ENCODE measurements at regions not wholly inside any gene's neighbourhood (a gene's known extent, or its start where the extent isn't known, plus 50 kb on each side); places are given as distances from the start of the nearest gene placed in this dataset.

DNA sequence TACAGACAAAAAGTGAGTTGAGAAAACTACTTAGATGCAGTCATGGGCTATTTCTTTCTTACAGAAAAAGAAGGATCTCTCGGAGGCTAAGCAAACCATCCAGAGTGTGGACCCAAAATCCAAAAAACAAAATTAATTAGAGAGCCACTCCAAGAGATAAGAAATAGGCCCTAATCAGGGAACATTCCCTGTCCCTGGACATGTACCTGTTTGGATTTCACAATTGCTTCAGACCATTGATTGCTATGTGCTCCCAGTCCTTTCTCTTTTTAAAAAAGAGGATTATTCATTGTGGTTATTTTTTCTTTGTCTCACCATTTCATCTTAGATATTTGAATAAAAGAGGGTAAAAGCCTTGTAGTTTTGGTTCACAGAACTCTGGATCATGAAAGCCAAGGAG is 549.9 kb downstream of the ETNK1 start:
- no peak overlapping the region for H3K4me3 ChIP-seq
- no peaks in the 10 kb centered on the region for H3K27me3 ChIP-seq
- no peak overlapping the region for H3K27ac ChIP-seq
- H3K4me1 ChIP-seq, result no peaks in the 10 kb centered on the region
- in situ Hi-C loops (cut with MboI; ENCODE audit: low sequenced_read_pairs in 4 of 4), result no loop called here
- ATAC-seq (no peak), DNase-seq (no peak)
- no peak for TF ChIP-seq POLR2A (IDR thresholded peaks at IDR 0.05)
- TF ChIP-seq, protein P1, sequence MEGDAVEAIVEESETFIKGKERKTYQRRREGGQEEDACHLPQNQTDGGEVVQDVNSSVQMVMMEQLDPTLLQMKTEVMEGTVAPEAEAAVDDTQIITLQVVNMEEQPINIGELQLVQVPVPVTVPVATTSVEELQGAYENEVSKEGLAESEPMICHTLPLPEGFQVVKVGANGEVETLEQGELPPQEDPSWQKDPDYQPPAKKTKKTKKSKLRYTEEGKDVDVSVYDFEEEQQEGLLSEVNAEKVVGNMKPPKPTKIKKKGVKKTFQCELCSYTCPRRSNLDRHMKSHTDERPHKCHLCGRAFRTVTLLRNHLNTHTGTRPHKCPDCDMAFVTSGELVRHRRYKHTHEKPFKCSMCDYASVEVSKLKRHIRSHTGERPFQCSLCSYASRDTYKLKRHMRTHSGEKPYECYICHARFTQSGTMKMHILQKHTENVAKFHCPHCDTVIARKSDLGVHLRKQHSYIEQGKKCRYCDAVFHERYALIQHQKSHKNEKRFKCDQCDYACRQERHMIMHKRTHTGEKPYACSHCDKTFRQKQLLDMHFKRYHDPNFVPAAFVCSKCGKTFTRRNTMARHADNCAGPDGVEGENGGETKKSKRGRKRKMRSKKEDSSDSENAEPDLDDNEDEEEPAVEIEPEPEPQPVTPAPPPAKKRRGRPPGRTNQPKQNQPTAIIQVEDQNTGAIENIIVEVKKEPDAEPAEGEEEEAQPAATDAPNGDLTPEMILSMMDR (IDR thresholded peaks at IDR 0.05 in 4 of 5, conservative IDR thresholded peaks at IDR 0.05 in 1 of 5), result no peak
- intact Hi-C loops (cut with DNase I; ENCODE audit: low total_unique reads), result no loop called here
- no peaks in the 10 kb centered on the region for H3K36me3 ChIP-seq
- H3K9me3 ChIP-seq, result no peaks in the 10 kb centered on the region

DNA sequence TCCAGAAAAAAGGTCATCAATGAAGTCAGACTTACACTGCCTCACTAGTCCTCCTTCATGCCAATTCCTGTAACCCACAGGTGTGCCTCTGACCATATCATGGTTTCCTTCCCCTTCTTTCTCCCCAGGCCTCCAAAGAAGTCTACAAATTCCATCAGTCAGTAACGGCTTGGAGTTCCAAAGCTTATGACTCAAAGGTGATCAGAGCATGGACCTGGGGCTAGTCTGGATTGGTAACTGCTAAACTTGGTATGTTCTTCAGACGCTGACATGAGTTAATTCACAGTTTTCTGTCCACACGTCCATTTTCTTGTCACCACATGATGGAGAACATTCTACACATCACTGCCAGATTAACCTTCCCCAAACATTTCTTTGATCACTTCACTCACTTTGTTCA is 560.4 kb downstream of the ETNK1 start:
- H3K36me3 ChIP-seq, result no peaks in the 10 kb centered on the region
- TF ChIP-seq POLR2A (IDR thresholded peaks at IDR 0.05), result no peak
- TF ChIP-seq, protein P1 (IDR thresholded peaks at IDR 0.05 in 4 of 5, conservative IDR thresholded peaks at IDR 0.05 in 1 of 5), result no peak

GRCh38 chr12:23186950-23187349 is 562.0 kb downstream of the ETNK1 start:
- Histone ChIP-seq H3K4me3 (no peak overlapping the region), H3K9me3 (no peaks in the 10 kb centered on the region), H3K27me3 (no peaks in the 10 kb centered on the region), H3K27ac (no peak overlapping the region), H3K36me3 (no peaks in the 10 kb centered on the region), H3K4me1 (no peaks in the 10 kb centered on the region)
- no peak for DNase-seq
- no peak for ATAC-seq
- in situ Hi-C loops (cut with MboI; ENCODE audit: low sequenced_read_pairs in 4 of 4), result no loop called here
- no peak for TF ChIP-seq POLR2A (IDR thresholded peaks at IDR 0.05)
- TF ChIP-seq, protein P1 (IDR thresholded peaks at IDR 0.05 in 4 of 5, conservative IDR thresholded peaks at IDR 0.05 in 1 of 5), result no peak
- intact Hi-C loops (cut with DNase I; ENCODE audit: low total_unique reads), result no loop called here

More for the DNA sequence above, 560.4 kb downstream of the ETNK1 start:
- in situ Hi-C loops (cut with MboI; ENCODE audit: low sequenced_read_pairs in 4 of 4) (no loop called here), intact Hi-C loops (cut with DNase I; ENCODE audit: low total_unique reads) (no loop called here)
- H3K9me3 ChIP-seq, result no peaks in the 10 kb centered on the region
- DNase-seq, result no peak
- no peak overlapping the region for H3K4me3 ChIP-seq
- no peaks in the 10 kb centered on the region for H3K27me3 ChIP-seq
- ATAC-seq, result no peak
- no peaks in the 10 kb centered on the region for H3K4me1 ChIP-seq
- H3K27ac ChIP-seq, result no peak overlapping the region

DNA sequence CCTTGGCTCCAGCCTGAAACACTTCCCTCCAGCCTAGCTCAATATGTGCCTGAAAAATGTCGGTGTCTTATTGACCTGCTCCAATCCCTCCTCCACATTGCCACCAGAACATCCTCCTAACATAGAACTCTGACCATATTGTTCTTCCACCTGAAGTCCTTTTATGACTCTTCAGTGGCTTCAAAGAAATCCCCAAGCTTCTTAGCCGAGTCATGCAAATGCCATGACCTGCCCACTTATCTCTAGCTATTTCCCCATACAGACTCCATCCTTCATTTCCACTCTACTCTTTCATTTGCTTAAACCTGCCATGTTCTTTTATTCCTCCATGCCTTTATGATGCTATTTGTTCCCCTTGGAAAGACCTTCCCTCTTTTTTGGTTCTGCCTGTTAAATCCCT is 568.6 kb downstream of the ETNK1 start:
- H3K27me3 ChIP-seq, result no peaks in the 10 kb centered on the region
- H3K4me3 ChIP-seq, result no peak overlapping the region
- no peaks in the 10 kb centered on the region for H3K4me1 ChIP-seq
- no peaks in the 10 kb centered on the region for H3K9me3 ChIP-seq
- TF ChIP-seq POLR2A (IDR thresholded peaks at IDR 0.05), result no peak
- TF ChIP-seq, protein P1 (IDR thresholded peaks at IDR 0.05 in 4 of 5, conservative IDR thresholded peaks at IDR 0.05 in 1 of 5), result no peak
- intact Hi-C loops (cut with DNase I; ENCODE audit: low total_unique reads), result no loop called here
- DNase-seq (no peak), ATAC-seq (no peak)
- no peaks in the 10 kb centered on the region for H3K36me3 ChIP-seq
- no peak overlapping the region for H3K27ac ChIP-seq
- in situ Hi-C loops (cut with MboI; ENCODE audit: low sequenced_read_pairs in 4 of 4), result no loop called here

- DNase-seq (no peak), ATAC-seq (no peak)
- H3K27ac ChIP-seq, result no peak overlapping the region
- no peaks in the 10 kb centered on the region for H3K4me1 ChIP-seq
- no peaks in the 10 kb centered on the region for H3K36me3 ChIP-seq
- H3K4me3 ChIP-seq, result no peak overlapping the region
- intact Hi-C loops (cut with DNase I; ENCODE audit: low total_unique reads) (no loop called here), in situ Hi-C loops (cut with MboI; ENCODE audit: low sequenced_read_pairs in 4 of 4) (no loop called here)
- TF ChIP-seq, protein P1 (IDR thresholded peaks at IDR 0.05 in 4 of 5, conservative IDR thresholded peaks at IDR 0.05 in 1 of 5), result no peak
- no peak for TF ChIP-seq POLR2A (IDR thresholded peaks at IDR 0.05)
- H3K27me3 ChIP-seq, result no peaks in the 10 kb centered on the region
- no peaks in the 10 kb centered on the region for H3K9me3 ChIP-seq
These were observed 572.3 kb downstream of the ETNK1 start for GRCh38 chr12:23197266-23197665.

Measured in gastrocnemius medialis (tissue), 4 donors.